Activated CD4-positive, alpha-beta T cell treated with anti-CD3 and anti-CD28 coated beads, Interleukin-2, amount 10 ng/mL, durations not matched to agents 7 days and 5 days (primary cell): ENCODE measurements at regions not wholly inside any gene's neighbourhood (a gene's known extent, or its start where the extent isn't known, plus 50 kb on each side); places are given as distances from the start of the nearest gene placed in this dataset. TPM values are rescaled to one million over a fixed set of nuclear protein-coding genes. Genes with fewer than 3 reads are reported as not detected.

Experiments used
- CTCF ChIA-PET: fragments of 350-600 bp; sonication (Branson Sonifier 250); formaldehyde crosslinking; loops from one replicate; lab custom pipeline; 2021; ENCODE audit warnings: antibody characterized with exemption; lab: Charles Lee
- POLR2A ChIA-PET: fragments of 350-600 bp; sonication (Branson Sonifier 250); formaldehyde crosslinking; loops from one replicate; lab custom pipeline; 2021; ENCODE audit warnings: antibody characterized with exemption; lab: Charles Lee
- DNase-seq: peaks from one replicate; pipeline ENCODE4 v3.0.0-alpha.2; 2020
- H3K27ac Mint-ChIP-seq: one replicate; pipeline ENCODE4 v1.8.0; 2021; ENCODE audit warnings: mild to moderate bottlenecking, moderate library complexity, mixed read lengths
- H3K27me3 Mint-ChIP-seq: one replicate; pipeline ENCODE4 v1.8.0; 2021; ENCODE audit warnings: mixed read lengths
- H3K36me3 Mint-ChIP-seq: one replicate; pipeline ENCODE4 v1.8.0; 2021; ENCODE audit warnings: low read depth, mixed read lengths
- H3K4me1 Mint-ChIP-seq: one replicate; pipeline ENCODE4 v1.8.0; 2021; ENCODE audit warnings: mixed read lengths
- H3K4me3 Mint-ChIP-seq: one replicate; pipeline ENCODE4 v1.8.0; 2021; ENCODE audit warnings: mild to moderate bottlenecking, moderate library complexity, mixed read lengths
- H3K9me3 Mint-ChIP-seq: one replicate; pipeline ENCODE4 v1.8.0; 2021; ENCODE audit warnings: mixed read lengths
- microRNA-seq: library from miRNA; unstranded; fragments of <30 nt; microRNA quantifications from one replicate; pipeline ENCODE4 v1.2.0, GENCODE V29; 2021; ENCODE audit warnings: borderline microRNAs expressed, borderline replicate concordance

GRCh38 chr22:22835771-22836291 lies 51.8 kb upstream of the IGLL5 start:
- Mint-ChIP-seq H3K4me1 (peaks cover 13% of the 10 kb centered on the region), H3K9me3 (no peaks in the 10 kb centered on the region), H3K4me3 (no peak overlapping the region), H3K36me3 (no peaks in the 10 kb centered on the region), H3K27ac (no peak overlapping the region), H3K27me3 (peaks cover 37% of the 10 kb centered on the region)
- DNase-seq, result no peak
- POLR2A ChIA-PET, result no interaction called here
- CTCF ChIA-PET, result interaction anchor here (1.1 to 3.5 kb wide), 2 partner anchors 13 to 48 kb away, joined by 4 to 14 read pairs; no protein-coding TSS in a partner anchor

DNA sequence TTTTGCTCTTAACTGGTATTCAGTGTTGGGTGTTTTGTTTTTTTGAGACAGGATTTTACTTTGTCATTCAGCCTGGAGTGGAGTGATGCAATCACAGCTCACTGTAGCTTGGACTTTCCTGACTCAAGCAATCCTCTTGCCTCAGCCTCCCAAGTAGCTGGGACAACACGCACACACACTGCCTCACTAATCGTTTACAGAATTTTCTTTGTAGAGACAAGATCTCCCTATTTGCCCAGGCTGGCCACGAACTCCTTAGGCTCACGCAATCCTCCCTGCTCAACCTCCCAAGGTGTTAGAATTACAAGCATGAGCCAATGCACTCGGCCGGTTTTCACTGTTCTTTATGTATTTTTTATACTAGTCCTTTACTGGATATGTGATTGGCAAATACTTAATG lies 51.0 kb upstream of the IGLL5 start:
- no peaks in the 10 kb centered on the region for H3K9me3 Mint-ChIP-seq
- H3K36me3 Mint-ChIP-seq, result no peaks in the 10 kb centered on the region
- no peak overlapping the region for H3K4me3 Mint-ChIP-seq
- ChIA-PET POLR2A (no interaction called here), CTCF (interaction anchor here (0.7 to 3.5 kb wide), 3 partner anchors 12 to 417 kb away, joined by 4 to 14 read pairs (median 5); no protein-coding TSS in a partner anchor)
- peaks cover 38% of the 10 kb centered on the region for H3K27me3 Mint-ChIP-seq
- peak overlapping the region; percentile 39 for H3K27ac Mint-ChIP-seq
- peaks cover 13% of the 10 kb centered on the region for H3K4me1 Mint-ChIP-seq
- DNase-seq, result no peak

Small RNA genes lying in the stretch of these regions (microRNA-seq; reads per million reads assigned to microRNA genes)
- not detected for gene MIR650
